Caco-2 (cell line): ENCODE measurements at regions not wholly inside any gene's neighbourhood (a gene's known extent, or its start where the extent isn't known, plus 50 kb on each side); places are given as distances from the start of the nearest gene placed in this dataset.
"Not testable (repeated sequence)": the region's sequence is repeated elsewhere in the genome, so short reads cannot be mapped to it uniquely, and the experiment has no call there.

Experiments used
- BruUV-seq: library from RNA; stranded (reverse); fragments of 400-500 nt; replicated peaks from 2 replicates; lab custom pipeline; 2021; lab: Mats Ljungman, UMichigan
- CTCF ChIA-PET: fragments of 300-600 bp; sonication (Branson Sonifier 250); formaldehyde crosslinking; loops from one replicate; lab custom pipeline; 2022; ENCODE audit warnings: antibody characterized with exemption; lab: Charles Lee
- POLR2A ChIA-PET: fragments of 300-600 bp; sonication (Branson Sonifier 250); formaldehyde crosslinking; loops from one replicate; lab custom pipeline; 2022; ENCODE audit warnings: antibody characterized with exemption; lab: Charles Lee
- DNase-seq, 2 experiments: peaks; one replicate each; pipeline versions ENCODE4 v3.0.0 to v3.0.0-alpha.2; 2020 to 2022
- H3K27me3 ChIP-seq: replicated peaks from 2 replicates; pipeline ENCODE4 v1.6.0; 2011; ENCODE audit warnings: low read length; ENCODE audit not compliant: control insufficient read depth, insufficient read depth
- H3K36me3 ChIP-seq: 2 replicates; pipeline ENCODE4 v1.5.1; 2011; ENCODE audit warnings: low read length; ENCODE audit not compliant: control insufficient read depth, insufficient read depth
- H3K4me1 ChIP-seq: fragments of 250-450 bp; sonication (Bioruptor Pico); 2 replicates; pipeline ENCODE4 v1.5.1; 2020; ENCODE audit warnings: mild to moderate bottlenecking
- H3K4me3 ChIP-seq: 2 replicates; pipeline ENCODE4 v1.5.1; 2011; ENCODE audit warnings: low read depth, mild to moderate bottlenecking, control low read depth, low read length
- H3K9me3 ChIP-seq: fragments of 250-450 bp; sonication (Bioruptor Pico); 2 replicates; pipeline ENCODE4 v1.5.1; 2020; ENCODE audit warnings: mild to moderate bottlenecking, moderate library complexity
- H3K27ac Mint-ChIP-seq: one replicate; pipeline ENCODE4 v1.8.0; 2022; ENCODE audit warnings: mixed read lengths; ENCODE audit not compliant: unreplicated experiment
- H3K27me3 Mint-ChIP-seq: one replicate; pipeline ENCODE4 v1.8.0; 2022; ENCODE audit warnings: mixed read lengths; ENCODE audit not compliant: insufficient read depth, unreplicated experiment
- H3K36me3 Mint-ChIP-seq: one replicate; pipeline ENCODE4 v1.8.0; 2022; ENCODE audit warnings: mild to moderate bottlenecking, mixed read lengths; ENCODE audit not compliant: insufficient read depth, unreplicated experiment
- H3K4me1 Mint-ChIP-seq: one replicate; pipeline ENCODE4 v1.8.0; 2022; ENCODE audit warnings: low read depth, mixed read lengths; ENCODE audit not compliant: unreplicated experiment
- H3K4me3 Mint-ChIP-seq: one replicate; pipeline ENCODE4 v1.8.0; 2022; ENCODE audit warnings: mild to moderate bottlenecking, moderate library complexity, mixed read lengths; ENCODE audit not compliant: unreplicated experiment
- H3K9me3 Mint-ChIP-seq: one replicate; pipeline ENCODE4 v1.8.0; 2022; ENCODE audit warnings: mixed read lengths; ENCODE audit not compliant: unreplicated experiment
- CTCF ChIP-seq, 2 experiments: fragments of 200-600 bp in 1 of 2; IDR thresholded peaks; 1 replicate in 1 of 2; 2 replicates in 1 of 2; pipeline versions ENCODE4 v1.5.1 to v1.8.0; 2011 to 2022; ENCODE audit warnings: antibody characterized with exemption in 1 of 2, control low read depth in 1 of 2, inconsistent platforms in 1 of 2, low read depth in 1 of 2, low read length in 1 of 2, mild to moderate bottlenecking in 1 of 2, moderate library complexity in 1 of 2; ENCODE audit not compliant: insufficient read depth in 1 of 2, severe bottlenecking in 1 of 2, unreplicated experiment in 1 of 2
- intact Hi-C: fragments of 100-400 bp; cut with micrococcal nuclease; formaldehyde crosslinking; loops from one replicate; pipeline ENCODE4 v1.10.0; 2022; ENCODE audit not compliant: unreplicated experiment

GRCh38 chr2:199191461-199191860, 266.3 kb downstream of the SATB2 start:
- Histone ChIP-seq H3K27me3 (no peaks in the 10 kb centered on the region), H3K9me3 (no peaks in the 10 kb centered on the region), H3K4me1 (no peaks in the 10 kb centered on the region), H3K4me3 (no peak overlapping the region), H3K36me3 (no peaks in the 10 kb centered on the region)
- no TSS peak for BruUV-seq
- no peak for DNase-seq
- Mint-ChIP-seq H3K4me1 (no peaks in the 10 kb centered on the region), H3K4me3 (no peak overlapping the region), H3K27ac (no peak overlapping the region), H3K9me3 (no peaks in the 10 kb centered on the region), H3K36me3 (no peaks in the 10 kb centered on the region), H3K27me3 (peaks cover 4% of the 10 kb centered on the region)
- ChIA-PET CTCF (no interaction called here), POLR2A (no interaction called here)
- no peak for TF ChIP-seq CTCF (IDR thresholded peaks at IDR 0.05; ENCODE audit: insufficient read depth in 1 of 2, low read depth in 1 of 2, low read length in 1 of 2, severe bottlenecking in 1 of 2, unreplicated experiment in 1 of 2)
- intact Hi-C loops: no loop called here

GRCh38 chr2:199189229-199189628, 268.5 kb downstream of the SATB2 start:
- no peak overlapping the region for H3K4me3 ChIP-seq
- POLR2A ChIA-PET: no interaction called here
- H3K4me1 ChIP-seq: no peaks in the 10 kb centered on the region
- no peak overlapping the region for H3K4me3 Mint-ChIP-seq
- DNase-seq: no peak
- no TSS peak for BruUV-seq
- H3K27me3 Mint-ChIP-seq: peaks cover 4% of the 10 kb centered on the region
- no peaks in the 10 kb centered on the region for H3K36me3 ChIP-seq
- no peaks in the 10 kb centered on the region for H3K9me3 Mint-ChIP-seq
- intact Hi-C loops: no loop called here
- H3K4me1 Mint-ChIP-seq: no peaks in the 10 kb centered on the region
- CTCF ChIA-PET: no interaction called here
- no peak for TF ChIP-seq CTCF (IDR thresholded peaks at IDR 0.05; ENCODE audit: insufficient read depth in 1 of 2, low read depth in 1 of 2, low read length in 1 of 2, severe bottlenecking in 1 of 2, unreplicated experiment in 1 of 2)
- no peaks in the 10 kb centered on the region for H3K9me3 ChIP-seq
- H3K27ac Mint-ChIP-seq: no peak overlapping the region
- no peaks in the 10 kb centered on the region for H3K36me3 Mint-ChIP-seq
- H3K27me3 ChIP-seq: no peaks in the 10 kb centered on the region

GRCh38 chr2:199186301-199186751, 271.4 kb downstream of the SATB2 start:
- no peak overlapping the region for H3K4me3 ChIP-seq
- Mint-ChIP-seq H3K4me3 (no peak overlapping the region), H3K27ac (no peak overlapping the region), H3K36me3 (no peaks in the 10 kb centered on the region), H3K27me3 (peaks cover 4% of the 10 kb centered on the region), H3K9me3 (no peaks in the 10 kb centered on the region), H3K4me1 (no peaks in the 10 kb centered on the region)
- H3K36me3 ChIP-seq: no peaks in the 10 kb centered on the region
- ChIA-PET POLR2A (no interaction called here), CTCF (no interaction called here)
- TF ChIP-seq CTCF (IDR thresholded peaks at IDR 0.05; ENCODE audit: insufficient read depth in 1 of 2, low read depth in 1 of 2, low read length in 1 of 2, severe bottlenecking in 1 of 2, unreplicated experiment in 1 of 2): no peak
- no TSS peak for BruUV-seq
- no peaks in the 10 kb centered on the region for H3K4me1 ChIP-seq
- H3K27me3 ChIP-seq: no peaks in the 10 kb centered on the region
- intact Hi-C loops: no loop called here
- H3K9me3 ChIP-seq: no peaks in the 10 kb centered on the region
- DNase-seq: no peak

GRCh38 chr2:199185174-199185573, 272.6 kb downstream of the SATB2 start:
- CTCF ChIA-PET, H3K4me3 Mint-ChIP-seq, H3K9me3 Mint-ChIP-seq: not testable (repeated sequence)

More at GRCh38 chr2:199185174-199185573, 272.6 kb downstream of the SATB2 start:
- DNase-seq, H3K4me1 Mint-ChIP-seq, H3K27me3 ChIP-seq, POLR2A ChIA-PET, H3K9me3 ChIP-seq, BruUV-seq, intact Hi-C loops, H3K36me3 ChIP-seq, H3K4me1 ChIP-seq, H3K27me3 Mint-ChIP-seq, H3K4me3 ChIP-seq, H3K36me3 Mint-ChIP-seq, H3K27ac Mint-ChIP-seq: not testable (repeated sequence)
